Nucleus accumbens (tissue), 56 donors: ENCODE measurements at regions not wholly inside any gene's neighbourhood (a gene's known extent, or its start where the extent isn't known, plus 50 kb on each side); places are given as distances from the start of the nearest gene placed in this dataset.

Experiments
- DNase-seq, 56 donors: peaks; one replicate each; lab custom pipeline; 2025; lab: John Stamatoyannopoulos, UW

GRCh38 chr7:91811236-91811635, 69.3 kb downstream of the MTERF1 start:
- no peak for DNase-seq

- no peak for DNase-seq
Observed at GRCh38 chr7:91811641-91812040, 68.9 kb downstream of the MTERF1 start.

GRCh38 chr7:91812388-91812787, 68.1 kb downstream of the MTERF1 start:
- no peak for DNase-seq

- no peak for DNase-seq
Observed at GRCh38 chr7:91814189-91814588, 66.3 kb downstream of the MTERF1 start.
